GM06990 (cell line): ENCODE measurements at regions not wholly inside any gene's neighbourhood (a gene's known extent, or its start where the extent isn't known, plus 50 kb on each side); places are given as distances from the start of the nearest gene placed in this dataset.

ENCODE experiments used
- DNase-seq: peaks from one replicate; pipeline ENCODE4 v3.0.0-alpha.2; 2011; ENCODE audit not compliant: insufficient read length; ENCODE audit errors: extremely low read depth
- H3K27me3 ChIP-seq: replicated peaks from 2 replicates; pipeline ENCODE4 v1.6.0; 2011; ENCODE audit warnings: low read length; ENCODE audit not compliant: control insufficient read depth, insufficient read depth
- H3K36me3 ChIP-seq: 2 replicates; pipeline ENCODE4 v1.5.1; 2011; ENCODE audit warnings: low read length; ENCODE audit not compliant: control insufficient read depth, insufficient read depth
- H3K4me3 ChIP-seq: replicated peaks from 2 replicates; pipeline ENCODE4 v1.5.1; 2011; ENCODE audit warnings: low read depth, mild to moderate bottlenecking, control low read depth, low read length
- CTCF ChIP-seq: IDR thresholded peaks from 2 replicates; pipeline ENCODE4 v1.5.1; 2011; ENCODE audit warnings: low read length, control low read depth, mild to moderate bottlenecking, inconsistent platforms; ENCODE audit not compliant: insufficient read depth, poor library complexity, severe bottlenecking

GRCh38 chr17:5794881-5795506 is 210.7 kb upstream of the NLRP1 start:
- Histone ChIP-seq H3K36me3 (no peaks in the 10 kb centered on the region), H3K27me3 (no peaks in the 10 kb centered on the region), H3K4me3 (no peak overlapping the region)
- DNase-seq, result no peak
- TF ChIP-seq CTCF, result no peak

GRCh38 chr17:5797447-5798050 is 213.2 kb upstream of the NLRP1 start:
- no peak for TF ChIP-seq CTCF

GRCh38 chr17:5798094-5798493 is 213.8 kb upstream of the NLRP1 start:
- Histone ChIP-seq H3K36me3 (no peaks in the 10 kb centered on the region), H3K27me3 (no peaks in the 10 kb centered on the region), H3K4me3 (no peak overlapping the region)
- no peak for DNase-seq
- TF ChIP-seq CTCF, result no peak

More at GRCh38 chr17:5797447-5798050, 213.2 kb upstream of the NLRP1 start:
- H3K27me3 ChIP-seq, result no peaks in the 10 kb centered on the region
- DNase-seq, result no peak
- H3K36me3 ChIP-seq, result no peaks in the 10 kb centered on the region
- H3K4me3 ChIP-seq, result no peak overlapping the region

GRCh38 chr17:5800131-5800530 is 215.8 kb upstream of the NLRP1 start:
- no peak for TF ChIP-seq CTCF
- H3K4me3 ChIP-seq, result no peak overlapping the region
- H3K36me3 ChIP-seq, result no peaks in the 10 kb centered on the region
- DNase-seq, result no peak
- no peaks in the 10 kb centered on the region for H3K27me3 ChIP-seq

- DNase-seq, result no peak
- Histone ChIP-seq H3K4me3 (no peak overlapping the region), H3K27me3 (no peaks in the 10 kb centered on the region), H3K36me3 (no peaks in the 10 kb centered on the region)
- no peak for TF ChIP-seq CTCF
Observed at GRCh38 chr17:5800646-5801045, 216.3 kb upstream of the NLRP1 start.
